ENCODE measurements at regions not wholly inside any gene's neighbourhood (a gene's known extent, or its start where the extent isn't known, plus 50 kb on each side); places are given as distances from the start of the nearest gene placed in this dataset.

DNA sequence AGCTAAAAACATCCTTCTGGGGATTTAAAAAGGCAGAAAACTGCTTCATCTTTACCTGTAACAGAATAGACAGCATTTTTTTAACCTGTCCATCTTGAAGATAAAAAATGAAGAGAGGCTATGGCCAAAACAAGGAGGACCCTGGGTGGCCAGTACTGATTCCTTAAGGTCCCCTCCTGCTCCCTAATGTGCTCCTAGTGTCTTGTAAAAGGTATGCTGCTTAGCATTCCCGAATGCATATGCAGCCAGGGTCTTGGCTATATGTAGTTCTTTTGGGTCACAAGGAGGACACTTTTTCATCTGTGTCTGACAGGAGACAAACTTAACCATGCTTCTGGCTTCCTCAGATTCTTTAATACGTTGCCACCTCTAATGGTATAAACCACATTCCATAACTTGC, 93.9 kb upstream of the SLC13A1 start:
- H3K4me3 ChIP-seq: no peak overlapping the region
- H3K27ac ChIP-seq: no peak overlapping the region
- TF ChIP-seq, protein P1, sequence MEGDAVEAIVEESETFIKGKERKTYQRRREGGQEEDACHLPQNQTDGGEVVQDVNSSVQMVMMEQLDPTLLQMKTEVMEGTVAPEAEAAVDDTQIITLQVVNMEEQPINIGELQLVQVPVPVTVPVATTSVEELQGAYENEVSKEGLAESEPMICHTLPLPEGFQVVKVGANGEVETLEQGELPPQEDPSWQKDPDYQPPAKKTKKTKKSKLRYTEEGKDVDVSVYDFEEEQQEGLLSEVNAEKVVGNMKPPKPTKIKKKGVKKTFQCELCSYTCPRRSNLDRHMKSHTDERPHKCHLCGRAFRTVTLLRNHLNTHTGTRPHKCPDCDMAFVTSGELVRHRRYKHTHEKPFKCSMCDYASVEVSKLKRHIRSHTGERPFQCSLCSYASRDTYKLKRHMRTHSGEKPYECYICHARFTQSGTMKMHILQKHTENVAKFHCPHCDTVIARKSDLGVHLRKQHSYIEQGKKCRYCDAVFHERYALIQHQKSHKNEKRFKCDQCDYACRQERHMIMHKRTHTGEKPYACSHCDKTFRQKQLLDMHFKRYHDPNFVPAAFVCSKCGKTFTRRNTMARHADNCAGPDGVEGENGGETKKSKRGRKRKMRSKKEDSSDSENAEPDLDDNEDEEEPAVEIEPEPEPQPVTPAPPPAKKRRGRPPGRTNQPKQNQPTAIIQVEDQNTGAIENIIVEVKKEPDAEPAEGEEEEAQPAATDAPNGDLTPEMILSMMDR (IDR thresholded peaks at IDR 0.05): no peak
- H3K36me3 ChIP-seq: no peaks in the 10 kb centered on the region
- H3K27me3 ChIP-seq: no peaks in the 10 kb centered on the region
- no peak for DNase-seq (ENCODE audit: low spot score)
- no peaks in the 10 kb centered on the region for H3K9me3 ChIP-seq
- no peaks in the 10 kb centered on the region for H3K4me1 ChIP-seq

GRCh38 chr7:123292227-123292626, 92.5 kb upstream of the SLC13A1 start:
- Histone ChIP-seq H3K4me1 (no peaks in the 10 kb centered on the region), H3K27me3 (no peaks in the 10 kb centered on the region), H3K36me3 (no peaks in the 10 kb centered on the region), H3K4me3 (no peak overlapping the region), H3K9me3 (no peaks in the 10 kb centered on the region), H3K27ac (no peak overlapping the region)
- TF ChIP-seq, protein P1 (IDR thresholded peaks at IDR 0.05): no peak
- no peak for DNase-seq (ENCODE audit: low spot score)

GRCh38 chr7:123289200-123289599, 89.4 kb upstream of the SLC13A1 start:
- H3K9me3 ChIP-seq: no peaks in the 10 kb centered on the region
- no peak overlapping the region for H3K27ac ChIP-seq
- DNase-seq (ENCODE audit: low spot score): no peak
- no peaks in the 10 kb centered on the region for H3K4me1 ChIP-seq
- no peaks in the 10 kb centered on the region for H3K36me3 ChIP-seq
- no peak overlapping the region for H3K4me3 ChIP-seq
- H3K27me3 ChIP-seq: no peaks in the 10 kb centered on the region
- TF ChIP-seq, protein P1 (IDR thresholded peaks at IDR 0.05): no peak

DNA sequence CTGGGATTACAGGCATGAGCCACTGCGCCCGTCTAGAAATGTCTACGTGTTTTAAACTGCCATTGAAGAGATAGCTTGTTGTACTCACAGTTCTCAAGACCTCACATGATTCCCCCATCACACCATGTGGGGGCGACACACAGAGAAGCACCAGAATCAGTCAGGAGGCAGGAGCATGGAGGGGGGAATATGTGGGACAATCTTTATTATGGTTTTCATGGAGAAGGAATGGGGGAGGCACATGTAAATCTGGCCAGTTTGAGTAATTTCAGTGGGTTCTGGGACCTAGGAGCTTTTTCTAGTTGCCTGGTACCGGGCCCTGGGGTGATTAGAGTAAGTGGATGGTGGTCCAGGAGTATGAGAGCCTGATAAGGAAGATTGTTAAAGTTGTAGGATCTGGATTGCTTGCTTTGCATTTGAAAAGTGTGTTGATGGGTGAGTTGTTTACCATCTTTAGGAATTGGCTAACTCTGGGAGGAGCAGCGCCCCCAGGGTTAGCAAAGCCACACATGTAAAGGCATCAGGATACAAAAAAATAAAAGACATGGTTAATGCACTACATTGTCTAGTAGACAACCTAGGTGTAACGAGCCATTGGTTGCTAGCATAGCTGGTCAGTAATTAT, 85.4 kb upstream of the SLC13A1 start:
- Histone ChIP-seq H3K4me3 (no peak overlapping the region), H3K36me3 (no peaks in the 10 kb centered on the region), H3K27ac (no peak overlapping the region), H3K4me1 (no peaks in the 10 kb centered on the region), H3K27me3 (no peaks in the 10 kb centered on the region), H3K9me3 (no peaks in the 10 kb centered on the region)
- TF ChIP-seq, protein P1 (IDR thresholded peaks at IDR 0.05): no peak
- DNase-seq (ENCODE audit: low spot score): no peak

DNA sequence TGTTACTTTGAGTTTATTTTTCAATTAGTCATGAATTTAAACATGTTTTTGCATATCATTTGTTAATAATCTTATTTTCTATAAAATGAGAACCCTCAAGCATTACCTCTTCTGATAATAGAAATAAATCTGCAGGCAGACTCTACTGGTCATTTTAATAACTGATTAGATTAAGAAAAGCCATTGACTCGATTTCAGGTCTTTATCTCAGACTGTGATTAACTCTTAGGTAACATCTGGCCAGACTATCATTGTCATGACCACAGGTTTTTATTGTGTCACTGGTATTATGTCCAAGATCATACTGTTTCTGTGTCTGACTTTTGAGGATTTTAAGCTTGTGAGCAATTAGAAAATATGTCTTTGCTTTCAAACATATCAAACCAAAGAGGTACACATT, 83.6 kb upstream of the SLC13A1 start:
- TF ChIP-seq, protein P1 (IDR thresholded peaks at IDR 0.05): no peak
- no peak for DNase-seq (ENCODE audit: low spot score)
- no peaks in the 10 kb centered on the region for H3K27me3 ChIP-seq
- no peaks in the 10 kb centered on the region for H3K36me3 ChIP-seq
- no peak overlapping the region for H3K27ac ChIP-seq
- no peak overlapping the region for H3K4me3 ChIP-seq
- no peaks in the 10 kb centered on the region for H3K9me3 ChIP-seq
- no peaks in the 10 kb centered on the region for H3K4me1 ChIP-seq

DNA sequence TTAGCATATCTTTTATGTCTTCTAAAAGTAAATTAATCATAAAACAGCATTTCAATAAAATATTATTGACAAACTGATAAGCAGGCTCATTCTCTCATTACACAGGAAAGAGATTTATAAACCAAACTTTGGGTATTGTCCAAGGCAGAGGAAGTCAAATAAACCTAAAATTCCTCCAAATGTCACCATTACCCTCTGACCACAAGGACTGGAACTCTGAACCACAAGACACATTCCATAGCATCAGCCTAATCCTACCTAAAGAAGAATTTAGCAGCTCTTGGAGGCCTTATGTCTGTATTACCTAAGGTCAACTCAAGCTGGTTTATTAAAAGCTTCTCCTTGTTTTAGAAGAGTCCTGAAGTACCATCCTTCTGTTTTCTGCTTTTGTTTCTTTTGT, 82.4 kb upstream of the SLC13A1 start:
- DNase-seq (ENCODE audit: low spot score): no peak
- H3K27me3 ChIP-seq: no peaks in the 10 kb centered on the region
- no peaks in the 10 kb centered on the region for H3K36me3 ChIP-seq
- no peak overlapping the region for H3K27ac ChIP-seq
- H3K9me3 ChIP-seq: no peaks in the 10 kb centered on the region
- TF ChIP-seq, protein P1 (IDR thresholded peaks at IDR 0.05): no peak
- H3K4me1 ChIP-seq: no peaks in the 10 kb centered on the region
- H3K4me3 ChIP-seq: no peak overlapping the region

Measured in right atrium auricular region (tissue), 2 donors.